Heart left ventricle (tissue), 13 donors: ENCODE measurements at regions not wholly inside any gene's neighbourhood (a gene's known extent, or its start where the extent isn't known, plus 50 kb on each side); places are given as distances from the start of the nearest gene placed in this dataset.

Experiments
- CTCF ChIP-seq, 12 donors: fragments of 200-600 bp; sonication (generic) in 4 of 12; IDR thresholded peaks; one replicate each; pipeline versions ENCODE4 v1.5.0 to v1.8.0; 2018 to 2022; ENCODE audit warnings: antibody characterized with exemption in 12 of 12, mild to moderate bottlenecking in 5 of 12
- POLR2A ChIP-seq, 2 donors: fragments of 450-650 bp; IDR thresholded peaks; one replicate each; pipeline ENCODE4 v1.6.1; 2017; ENCODE audit warnings: antibody characterized with exemption in 2 of 2, mild to moderate bottlenecking in 2 of 2, moderate library complexity in 2 of 2
- donor health status: ischemic (EF 13 %, LVEDD 7.1; RV severe dilation, severe dysfunction).
- donor health status: DM: no; HTN: yes; CAD: no.
- donor health status: DM: no; HTN: no; CAD: no.
- donor health status: ischemic (EF 25% LVEDD 6.9; RV normal size, moderate dysfunction).
- donor health status: ischemic (EF 25% LVEDD 5.7; RV mildly dilated, moderate dysfunction).
- donor health status: ischemic (EF 35%, LVEDD 5.7; RV mildly dilated, moderate dysfunction).
- donor health status: nonischemic (EF 11% LVEDD 7.7; RV severe dilation, severe dysfunction).
- donor health status: DM: yes; HTN: yes; CAD: no.
- donor health status: PGD.
- donor health status: ischemic (EF 29% LVEDD 5.4; RV normal size, mild dysfunction).
- donor health status: nonischemic (EF 23%, LVEDD 6.1; RV moderate dilation, normal function).

GRCh38 chr4:100933628-100934027 is 413.7 kb downstream of the PPP3CA start:
- TF ChIP-seq CTCF (IDR thresholded peaks at IDR 0.05) (no peak), POLR2A (IDR thresholded peaks at IDR 0.05) (no peak)
